HL-60/S4 treated with retinoic acid at 250 ng/mL for 4 days and 3 days (cell line): ENCODE measurements at regions not wholly inside any gene's neighbourhood (a gene's known extent, or its start where the extent isn't known, plus 50 kb on each side); places are given as distances from the start of the nearest gene placed in this dataset.

ENCODE experiments used
- in situ Hi-C: fragments of 300-500 bp; cut with MboI; formaldehyde crosslinking; loops from 2 replicates; pipeline ENCODE4 v1.7.0; 2022; ENCODE audit warnings: low sequenced_read_pairs

DNA sequence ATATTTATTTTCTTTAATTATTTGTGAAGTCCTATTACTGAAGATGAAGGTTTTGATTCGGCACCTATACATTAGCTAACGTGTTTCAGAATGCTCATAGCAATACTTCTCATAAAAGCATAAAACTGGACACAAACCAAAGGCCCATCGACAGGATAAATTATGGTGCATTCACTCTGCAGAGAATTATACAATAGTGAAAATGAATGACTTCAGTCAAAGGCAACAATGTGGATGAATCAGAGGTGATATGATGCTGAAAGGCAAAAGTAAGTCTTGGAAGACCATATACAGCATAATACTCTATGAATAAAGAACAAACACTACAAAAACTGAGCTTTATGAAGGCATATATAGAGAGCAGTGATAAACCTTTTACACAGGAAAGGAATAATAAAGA lies 156.6 kb upstream of the EGLN3 start:
- in situ Hi-C loops = no loop called here

GRCh38 chr14:34106310-34106709 lies 155.4 kb upstream of the EGLN3 start:
- in situ Hi-C loops = no loop called here

DNA sequence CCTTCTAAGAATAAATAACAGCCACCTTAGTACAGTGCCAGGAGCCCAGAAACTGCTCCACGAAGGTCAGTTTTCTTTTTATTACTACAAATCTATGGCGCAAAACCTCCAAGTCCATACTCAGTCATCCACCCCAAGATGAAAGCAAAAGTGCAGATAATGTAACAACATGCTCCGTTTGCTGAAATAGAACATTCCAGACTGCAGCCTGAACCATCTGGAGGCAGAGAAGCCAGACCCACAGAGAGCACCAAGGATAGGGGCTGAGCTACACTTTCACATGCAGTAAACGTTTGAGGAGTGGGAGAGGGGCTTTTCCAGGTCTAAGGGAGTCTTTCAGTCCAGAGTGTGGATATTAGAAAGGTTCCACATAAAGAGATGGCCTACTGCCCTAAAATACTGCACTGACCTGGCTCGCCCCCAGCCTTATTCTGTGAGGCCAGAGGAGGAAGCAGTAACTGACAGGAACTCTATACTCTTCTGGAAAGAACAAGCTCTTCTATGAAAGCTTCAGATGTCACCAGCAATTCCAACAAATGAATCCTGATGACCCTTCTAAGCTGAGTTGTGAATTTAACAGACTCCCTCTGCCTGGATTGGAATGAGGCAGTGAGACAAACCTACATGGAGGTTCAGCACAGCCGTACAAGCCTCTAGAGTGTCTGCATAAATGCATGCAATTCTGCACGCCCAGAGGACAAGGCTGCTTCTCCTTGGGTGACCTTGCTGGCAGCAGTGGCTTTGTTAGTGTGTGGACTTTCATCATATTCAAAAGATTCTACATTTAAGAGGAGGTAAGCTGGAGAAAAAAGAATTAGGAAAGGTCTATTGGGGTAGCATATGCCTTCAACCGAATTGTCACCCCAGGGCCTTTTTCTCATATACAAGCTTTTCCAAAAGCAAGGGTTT lies 153.9 kb upstream of the EGLN3 start:
- in situ Hi-C loops = no loop called here

GRCh38 chr14:34103176-34103575 lies 152.3 kb upstream of the EGLN3 start:
- in situ Hi-C loops = no loop called here

DNA sequence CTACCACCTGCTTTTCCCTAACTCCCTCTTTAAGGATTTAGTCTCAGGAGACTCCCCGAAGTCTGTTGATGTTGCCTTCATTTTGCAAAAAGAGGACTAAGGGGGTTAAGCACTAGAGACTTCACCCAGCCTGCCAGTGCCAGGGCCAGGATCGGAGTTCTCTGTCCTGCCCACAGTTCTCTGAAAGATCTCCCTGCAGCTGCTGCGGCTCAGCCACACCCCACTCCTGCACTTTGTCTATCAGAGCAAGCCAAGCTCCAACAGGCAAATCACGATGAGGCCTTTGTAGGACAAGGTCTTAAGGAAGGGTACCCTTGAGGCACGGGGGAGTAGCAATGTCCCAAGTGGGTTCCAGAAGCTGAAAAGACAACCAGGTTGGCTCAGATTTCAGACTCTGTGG lies 148.8 kb upstream of the EGLN3 start:
- in situ Hi-C loops = loop anchor here (25.0 kb wide), 1 partner anchor 262 kb away; no protein-coding TSS in a partner anchor

DNA sequence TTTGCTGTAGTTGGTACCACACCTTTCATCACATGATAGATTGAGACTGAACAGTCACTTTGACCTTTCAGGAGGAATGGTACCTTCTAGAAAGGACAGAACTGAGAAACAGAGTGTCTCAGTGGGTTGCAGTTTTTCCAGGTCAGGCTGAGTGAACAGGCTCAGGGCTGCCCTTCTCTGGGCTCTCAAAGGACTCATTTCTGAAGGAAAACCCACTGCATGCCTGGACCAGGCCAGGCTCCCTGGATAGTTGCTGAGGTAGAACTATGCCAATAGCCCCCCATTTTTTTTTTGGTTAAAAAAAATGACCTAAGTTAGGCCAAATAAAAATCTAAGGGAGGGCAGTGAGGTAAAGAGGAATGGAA lies 148.1 kb upstream of the EGLN3 start:
- in situ Hi-C loops = loop anchor here (25.0 kb wide), 1 partner anchor 262 kb away; no protein-coding TSS in a partner anchor

GRCh38 chr14:34098045-34098984 lies 147.4 kb upstream of the EGLN3 start:
- in situ Hi-C loops = loop anchor here (25.0 kb wide), 1 partner anchor 261 kb away; no protein-coding TSS in a partner anchor

DNA sequence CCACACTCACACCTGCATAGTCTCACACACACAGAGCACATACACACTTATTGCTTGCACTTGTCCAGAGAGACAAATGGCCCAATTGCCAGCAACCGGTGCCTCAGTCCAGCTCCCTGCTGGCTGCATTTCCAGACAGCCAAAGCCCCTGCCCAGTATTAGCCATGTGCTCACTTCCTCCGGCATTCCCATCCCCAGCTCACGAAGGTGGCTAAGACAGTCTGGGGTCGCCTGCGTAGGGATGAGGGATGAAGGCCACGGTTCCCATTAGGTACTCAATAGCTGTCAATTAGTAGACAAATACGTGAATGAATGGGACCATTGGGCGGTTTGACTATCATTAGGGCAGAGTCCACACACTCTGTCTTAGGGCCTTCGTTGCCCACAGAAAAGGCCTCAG lies 146.8 kb upstream of the EGLN3 start:
- in situ Hi-C loops = loop anchor here (25.0 kb wide), 1 partner anchor 260 kb away; no protein-coding TSS in a partner anchor

DNA sequence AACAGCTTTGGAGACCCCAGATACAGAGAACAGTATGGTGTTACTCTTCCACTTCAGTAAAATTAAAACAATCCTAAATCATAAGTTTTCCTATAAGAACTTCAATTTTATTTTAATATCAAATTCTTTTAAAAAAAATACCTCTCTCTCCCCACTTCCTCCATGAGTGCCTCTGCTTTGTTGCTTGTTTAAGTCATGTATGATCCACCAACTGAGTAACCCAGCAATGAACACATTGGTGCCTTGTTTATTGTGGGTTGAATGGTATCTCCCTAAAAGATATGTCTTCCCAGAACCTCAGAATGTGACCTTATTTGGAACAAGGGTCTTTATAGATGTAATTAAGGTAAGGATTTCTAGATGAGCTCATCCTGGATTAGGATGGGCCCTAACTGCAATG lies 143.5 kb upstream of the EGLN3 start:
- in situ Hi-C loops = loop anchor here (25.0 kb wide), 1 partner anchor 257 kb away; no protein-coding TSS in a partner anchor

GRCh38 chr14:34093883-34094282 lies 143.0 kb upstream of the EGLN3 start:
- in situ Hi-C loops = loop anchor here (25.0 kb wide), 1 partner anchor 257 kb away; no protein-coding TSS in a partner anchor

- in situ Hi-C loops = loop anchor here (25.0 kb wide), 1 partner anchor 253 kb away; no protein-coding TSS in a partner anchor
Measured at GRCh38 chr14:34090451-34090850, 139.6 kb upstream of the EGLN3 start.

- in situ Hi-C loops = loop anchor here (25.0 kb wide), 1 partner anchor 252 kb away; no protein-coding TSS in a partner anchor
Measured at GRCh38 chr14:34088914-34089313, 138.0 kb upstream of the EGLN3 start.

GRCh38 chr14:34087571-34087970 lies 136.7 kb upstream of the EGLN3 start:
- in situ Hi-C loops = loop anchor here (25.0 kb wide), 1 partner anchor 250 kb away; no protein-coding TSS in a partner anchor

GRCh38 chr14:34086223-34086757 lies 135.4 kb upstream of the EGLN3 start:
- in situ Hi-C loops = loop anchor here (25.0 kb wide), 1 partner anchor 249 kb away; no protein-coding TSS in a partner anchor

- in situ Hi-C loops = loop anchor here (25.0 kb wide), 1 partner anchor 248 kb away; no protein-coding TSS in a partner anchor
Measured at GRCh38 chr14:34085695-34086094, 134.8 kb upstream of the EGLN3 start.

DNA sequence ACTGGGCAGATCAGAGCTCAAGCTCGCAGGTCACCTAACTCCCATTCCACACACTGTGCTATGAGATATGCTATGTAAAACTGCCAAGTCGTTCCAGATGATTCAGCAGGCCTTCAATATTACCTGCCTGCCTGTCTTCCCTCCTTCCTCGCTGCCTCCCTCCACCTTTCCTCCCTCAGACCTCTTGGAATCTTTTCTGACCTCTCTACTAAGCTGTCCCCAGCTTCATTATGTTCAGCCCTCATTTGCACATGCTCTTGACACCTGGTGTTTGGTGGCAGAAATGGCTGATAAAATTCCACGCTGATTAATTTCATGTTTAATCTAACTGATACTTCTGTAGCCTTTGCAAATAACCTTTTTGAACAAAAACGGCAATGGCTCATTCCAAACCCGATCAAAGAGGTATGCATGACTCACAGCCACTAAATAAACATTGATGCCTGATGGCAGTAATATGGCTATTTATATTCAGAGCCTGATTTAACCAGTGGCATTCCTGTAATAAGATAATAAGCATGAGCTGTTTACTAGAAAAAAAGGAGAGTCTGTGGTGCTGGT lies 130.8 kb upstream of the EGLN3 start:
- in situ Hi-C loops = loop anchor here (25.0 kb wide), 1 partner anchor 244 kb away; no protein-coding TSS in a partner anchor

GRCh38 chr14:34081101-34081575 lies 130.3 kb upstream of the EGLN3 start:
- in situ Hi-C loops = loop anchor here (25.0 kb wide), 1 partner anchor 244 kb away; no protein-coding TSS in a partner anchor

DNA sequence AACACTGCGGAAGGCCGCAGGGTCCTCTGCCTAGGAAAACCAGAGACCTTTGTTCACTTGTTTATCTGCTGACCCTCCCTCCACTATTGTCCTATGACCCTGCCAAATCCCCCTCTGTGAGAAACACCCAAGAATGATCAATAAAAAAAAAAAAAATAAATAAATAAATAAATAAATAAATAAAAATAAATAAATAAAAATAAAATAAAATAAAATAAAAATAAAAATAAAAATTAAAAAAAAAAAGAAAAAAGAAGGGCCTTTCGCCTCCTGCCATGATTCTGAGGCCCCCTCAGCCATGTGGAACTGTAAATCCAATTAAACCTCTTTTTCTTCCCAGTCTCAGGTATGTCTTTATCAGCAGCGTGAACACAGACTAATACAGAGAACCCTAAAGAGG lies 128.8 kb upstream of the EGLN3 start:
- in situ Hi-C loops = loop anchor here (25.0 kb wide), 1 partner anchor 242 kb away; no protein-coding TSS in a partner anchor

DNA sequence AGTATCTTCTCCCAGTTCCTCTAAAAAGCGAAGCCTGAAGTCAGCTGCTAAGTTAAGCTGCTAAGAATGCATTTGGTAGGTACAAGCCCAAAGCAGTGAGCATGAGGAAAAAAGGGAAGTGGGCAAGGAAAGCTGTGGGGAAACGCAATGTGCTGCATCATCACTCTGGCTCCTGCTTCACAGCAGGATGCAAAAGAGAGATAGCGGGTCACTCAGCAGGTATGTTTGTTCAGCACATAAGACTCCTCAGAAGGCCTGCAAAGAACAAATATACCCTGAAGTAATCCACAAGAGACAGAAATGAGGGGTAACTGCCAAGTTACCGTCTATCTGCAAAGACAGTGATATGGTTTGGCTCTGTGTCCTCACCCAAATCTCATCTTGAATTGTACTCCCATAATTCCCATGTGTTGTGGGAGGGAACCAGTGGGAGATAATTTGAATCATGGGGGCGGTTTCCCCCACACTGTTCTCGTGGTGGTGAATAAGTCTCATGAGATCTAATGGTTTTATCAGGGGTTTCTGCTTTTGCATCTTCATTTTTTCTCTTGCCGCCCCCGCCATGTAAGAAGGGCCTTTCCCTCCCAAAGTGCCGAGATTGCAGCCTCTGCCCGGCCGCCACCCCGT lies 127.4 kb upstream of the EGLN3 start:
- in situ Hi-C loops = loop anchor here (25.0 kb wide), 1 partner anchor 241 kb away; no protein-coding TSS in a partner anchor
